Naive B cell (primary cell): ENCODE measurements at regions not wholly inside any gene's neighbourhood (a gene's known extent, or its start where the extent isn't known, plus 50 kb on each side); places are given as distances from the start of the nearest gene placed in this dataset.
"Not testable (repeated sequence)": the region's sequence is repeated elsewhere in the genome, so short reads cannot be mapped to it uniquely, and the experiment has no call there.

Source experiments
- ATAC-seq, 2 donors: fragments of 150-1000 bp; cut with Tn5 transposase; 2 replicates each; pipeline ENCODE4 v1.10.0; 2021; ENCODE audit warnings: low read depth in 2 of 2, mild to moderate bottlenecking in 2 of 2, moderate library complexity in 2 of 2
- DNase-seq: peaks from one replicate; pipeline ENCODE4 v3.0.0; 2022
- H3K27ac Mint-ChIP-seq, 6 donors: one replicate each; pipeline ENCODE4 v1.8.0; 2020 to 2022; ENCODE audit warnings: mild to moderate bottlenecking in 6 of 6, mixed read lengths in 6 of 6, moderate library complexity in 5 of 6, inconsistent platforms in 2 of 6
- H3K27me3 Mint-ChIP-seq, 3 donors: one replicate each; pipeline ENCODE4 v1.8.0; 2021 to 2022; ENCODE audit warnings: mixed read lengths in 3 of 3, mild to moderate bottlenecking in 1 of 3
- H3K36me3 Mint-ChIP-seq, 2 donors: one replicate each; pipeline ENCODE4 v1.8.0; 2020 to 2022; ENCODE audit warnings: mixed read lengths in 2 of 2, inconsistent platforms in 1 of 2, mild to moderate bottlenecking in 1 of 2
- H3K4me1 Mint-ChIP-seq, 3 donors: one replicate each; pipeline ENCODE4 v1.8.0; 2020 to 2022; ENCODE audit warnings: mixed read lengths in 3 of 3, inconsistent platforms in 1 of 3, mild to moderate bottlenecking in 1 of 3, moderate library complexity in 1 of 3
- H3K4me3 Mint-ChIP-seq, 8 donors: one replicate each; pipeline ENCODE4 v1.8.0; 2020 to 2022; ENCODE audit warnings: mild to moderate bottlenecking in 8 of 8, mixed read lengths in 8 of 8, moderate library complexity in 8 of 8, inconsistent platforms in 2 of 8
- H3K9me3 Mint-ChIP-seq, 7 donors: one replicate each; pipeline ENCODE4 v1.8.0; 2020 to 2022; ENCODE audit warnings: mixed read lengths in 7 of 7, mild to moderate bottlenecking in 5 of 7, inconsistent platforms in 2 of 7, moderate library complexity in 1 of 7

DNA sequence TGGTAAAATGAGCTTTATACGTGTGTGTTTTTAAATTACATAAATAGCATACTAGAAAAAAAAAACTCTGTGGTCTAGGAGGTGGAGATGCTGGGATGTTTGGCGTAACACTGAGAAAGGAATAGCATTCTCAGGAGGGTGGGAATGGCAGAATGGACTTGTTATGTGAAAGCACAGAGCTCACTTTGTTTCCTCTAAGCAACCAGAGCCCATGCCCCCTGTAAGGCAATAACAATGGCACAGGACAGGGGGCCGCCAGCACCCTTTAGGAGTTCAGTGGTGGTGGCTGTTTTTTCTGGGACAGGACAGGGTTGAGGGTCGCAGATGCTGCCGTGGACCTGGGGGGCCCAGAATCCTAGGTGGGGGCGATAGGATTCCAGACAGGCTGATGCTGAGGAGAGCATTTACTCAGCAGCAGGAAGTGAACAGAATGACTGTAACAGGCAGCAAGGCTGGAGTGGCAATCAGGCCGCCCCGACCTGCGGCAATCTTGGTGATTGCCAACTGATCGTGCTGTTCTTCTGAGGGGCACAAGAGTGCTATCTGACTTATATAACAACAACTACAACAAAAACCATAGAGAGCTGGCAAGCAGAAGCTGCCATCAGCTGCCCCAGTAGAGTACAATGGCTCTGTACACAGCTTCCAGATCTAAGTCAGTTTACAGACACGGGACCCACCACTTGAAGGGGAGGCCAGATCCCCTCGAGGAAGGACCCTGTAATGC is 160.4 kb downstream of the UACA start:
- no peak for ATAC-seq
- Mint-ChIP-seq H3K36me3 (peaks cover 0 to 14% of the 10 kb centered on the region in 2 donors), H3K4me3 (no peak overlapping the region), H3K4me1 (no peaks in the 10 kb centered on the region), H3K9me3 (peaks cover 0 to 21% (median 5%) of the 10 kb centered on the region in 7 donors), H3K27ac (no peak overlapping the region), H3K27me3 (peaks cover 10 to 45% (median 29%) of the 10 kb centered on the region in 3 donors)
- no peak for DNase-seq

DNA sequence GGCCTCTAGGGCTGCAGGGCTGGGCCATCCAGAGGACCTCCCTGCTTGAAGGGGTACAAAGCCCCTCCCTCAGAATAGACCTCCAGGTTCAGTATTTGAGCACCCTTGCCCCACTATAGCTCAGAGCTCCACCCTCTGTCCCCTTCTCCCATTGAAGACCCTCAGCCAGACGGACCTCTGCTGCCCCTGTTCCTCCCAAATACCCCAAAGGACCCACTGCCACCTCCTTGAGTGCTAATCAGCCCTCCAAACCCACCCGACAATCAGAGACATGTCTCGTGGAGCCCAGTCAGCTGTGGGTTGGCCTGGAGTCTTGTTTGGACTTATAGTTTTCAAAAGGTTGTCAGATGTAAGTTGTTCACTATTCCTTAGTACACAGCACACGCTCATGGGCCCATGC is 161.1 kb downstream of the UACA start:
- Mint-ChIP-seq H3K4me1 (no peaks in the 10 kb centered on the region), H3K36me3 (peaks cover 0 to 14% of the 10 kb centered on the region in 2 donors), H3K9me3 (peaks cover 0 to 21% (median 5%) of the 10 kb centered on the region in 7 donors), H3K27me3 (peaks cover 5 to 38% (median 23%) of the 10 kb centered on the region in 3 donors), H3K27ac (no peak overlapping the region), H3K4me3 (no peak overlapping the region)
- ATAC-seq, result no peak
- no peak for DNase-seq

DNA sequence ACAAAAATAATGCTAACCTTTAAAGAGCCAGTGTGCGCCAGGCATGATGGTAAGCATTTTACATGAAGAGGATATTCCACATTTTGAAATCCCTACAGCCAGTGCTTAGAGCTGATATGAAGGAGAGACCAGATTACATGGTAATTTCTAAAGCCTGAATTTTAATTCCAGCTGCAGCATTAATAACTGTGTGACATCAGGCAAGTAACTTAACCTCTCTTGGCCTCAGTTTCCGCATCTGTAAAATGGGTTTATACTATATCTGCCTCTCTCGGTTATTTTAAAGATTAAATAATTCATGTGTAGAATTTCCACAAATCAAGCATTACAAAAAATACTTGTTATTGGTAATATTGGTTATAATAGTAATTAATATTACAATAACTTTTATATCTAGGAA is 165.4 kb downstream of the UACA start:
- no peak overlapping the region for H3K27ac Mint-ChIP-seq
- H3K36me3 Mint-ChIP-seq, result peaks cover 15 to 46% of the 10 kb centered on the region in 2 donors
- no peaks in the 10 kb centered on the region for H3K4me1 Mint-ChIP-seq
- peaks cover 13 to 53% (median 25%) of the 10 kb centered on the region in 7 donors for H3K9me3 Mint-ChIP-seq
- DNase-seq (no peak), ATAC-seq (no peak)
- H3K4me3 Mint-ChIP-seq, result no peak overlapping the region
- peaks cover 19 to 43% (median 38%) of the 10 kb centered on the region in 3 donors for H3K27me3 Mint-ChIP-seq

DNA sequence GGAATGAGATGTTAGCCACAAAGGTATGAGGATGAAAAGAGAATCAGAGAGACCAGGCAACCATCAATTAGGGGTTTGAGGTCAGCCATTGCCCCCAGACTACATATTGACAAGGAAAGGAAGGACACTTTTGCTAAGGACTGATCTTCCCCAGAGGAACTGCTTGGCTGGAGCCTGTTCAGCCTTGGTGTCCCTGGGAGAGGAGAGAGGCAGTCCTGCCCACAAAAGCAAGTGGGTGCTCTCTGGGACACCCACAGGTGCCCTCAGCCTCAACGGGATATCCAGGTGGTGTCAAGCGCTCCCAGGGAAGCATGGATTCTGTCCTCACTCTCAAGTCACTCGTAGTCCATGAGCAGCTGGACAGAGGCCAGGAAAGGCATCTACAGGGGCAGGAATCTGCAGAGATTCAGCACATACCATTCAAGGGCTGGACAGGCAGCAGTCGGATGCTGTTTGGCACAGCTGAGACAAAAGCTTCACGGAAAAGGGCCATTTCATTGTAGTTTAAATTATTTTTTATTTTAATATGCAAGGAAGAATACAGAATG is 166.2 kb downstream of the UACA start:
- no peak overlapping the region for H3K27ac Mint-ChIP-seq
- no peak overlapping the region for H3K4me3 Mint-ChIP-seq
- H3K27me3 Mint-ChIP-seq, result peaks cover 19 to 51% (median 30%) of the 10 kb centered on the region in 3 donors
- H3K36me3 Mint-ChIP-seq, result peaks cover 15 to 48% of the 10 kb centered on the region in 2 donors
- peaks cover 13 to 61% (median 28%) of the 10 kb centered on the region in 7 donors for H3K9me3 Mint-ChIP-seq
- ATAC-seq (no peak), DNase-seq (no peak)
- H3K4me1 Mint-ChIP-seq, result no peaks in the 10 kb centered on the region

DNA sequence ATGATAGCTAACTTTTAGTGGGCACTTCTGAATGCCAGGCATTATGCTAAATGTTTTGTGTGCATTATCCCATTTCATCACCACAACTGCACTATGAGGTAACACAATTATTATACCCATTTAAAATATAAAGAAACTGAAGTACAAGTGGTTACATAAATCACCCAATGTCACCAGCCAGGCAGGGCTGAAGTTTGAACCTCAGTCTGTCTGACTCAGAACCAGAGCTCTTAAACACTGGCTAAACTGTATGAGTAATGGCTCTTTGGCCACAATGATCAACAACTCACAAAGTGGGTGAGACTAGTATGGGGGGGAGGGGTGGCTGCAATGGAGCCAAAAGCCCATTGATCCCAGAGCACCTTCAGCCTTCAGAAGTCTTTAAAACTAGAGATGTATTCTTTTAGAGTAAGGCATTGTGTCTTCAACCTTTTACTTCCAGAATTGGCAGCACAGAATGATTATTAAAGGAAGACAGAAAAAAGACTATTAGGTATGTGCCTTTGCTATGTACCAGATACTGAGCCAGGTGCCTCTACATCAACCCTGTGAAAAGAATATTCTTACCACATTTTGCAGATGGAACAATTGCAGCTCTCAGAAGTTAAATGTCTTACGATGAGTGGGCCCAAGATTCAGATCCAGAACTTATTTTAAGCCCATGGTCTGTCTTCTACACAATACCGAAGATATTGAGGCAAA is 166.9 kb downstream of the UACA start:
- H3K4me1 Mint-ChIP-seq, result no peaks in the 10 kb centered on the region
- ATAC-seq, result no peak
- H3K36me3 Mint-ChIP-seq, result peaks cover 15 to 53% of the 10 kb centered on the region in 2 donors
- H3K27ac Mint-ChIP-seq, result no peak overlapping the region
- no peak for DNase-seq
- no peak overlapping the region for H3K4me3 Mint-ChIP-seq
- H3K9me3 Mint-ChIP-seq, result peaks cover 15 to 61% (median 31%) of the 10 kb centered on the region in 7 donors
- H3K27me3 Mint-ChIP-seq, result peaks cover 19 to 51% (median 31%) of the 10 kb centered on the region in 3 donors

DNA sequence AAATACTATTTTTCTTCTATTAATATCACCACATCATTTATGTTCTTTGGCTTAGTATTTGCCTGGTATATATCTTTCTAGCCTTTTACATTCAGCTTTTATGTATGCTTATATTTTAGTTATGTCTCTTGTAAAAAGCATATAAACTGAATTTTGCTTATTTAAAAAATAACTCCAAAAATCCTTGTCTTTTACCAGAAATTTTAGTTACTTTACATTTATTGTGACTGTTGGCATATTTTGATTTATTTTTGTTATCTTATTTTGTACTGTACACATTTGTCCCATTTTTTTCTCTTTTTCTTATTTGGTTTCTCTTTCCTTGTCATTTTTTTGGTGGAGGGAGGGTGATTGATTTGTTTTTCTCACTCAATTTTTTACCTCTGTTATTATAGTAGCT is 169.6 kb downstream of the UACA start:
- peaks cover 28 to 49% (median 38%) of the 10 kb centered on the region in 3 donors for H3K27me3 Mint-ChIP-seq
- DNase-seq, result no peak
- H3K4me1 Mint-ChIP-seq, result no peaks in the 10 kb centered on the region
- H3K4me3 Mint-ChIP-seq, result no peak overlapping the region
- peaks cover 15 to 45% of the 10 kb centered on the region in 2 donors for H3K36me3 Mint-ChIP-seq
- no peak overlapping the region for H3K27ac Mint-ChIP-seq
- peaks cover 16 to 40% (median 27%) of the 10 kb centered on the region in 7 donors for H3K9me3 Mint-ChIP-seq
- ATAC-seq, result no peak

DNA sequence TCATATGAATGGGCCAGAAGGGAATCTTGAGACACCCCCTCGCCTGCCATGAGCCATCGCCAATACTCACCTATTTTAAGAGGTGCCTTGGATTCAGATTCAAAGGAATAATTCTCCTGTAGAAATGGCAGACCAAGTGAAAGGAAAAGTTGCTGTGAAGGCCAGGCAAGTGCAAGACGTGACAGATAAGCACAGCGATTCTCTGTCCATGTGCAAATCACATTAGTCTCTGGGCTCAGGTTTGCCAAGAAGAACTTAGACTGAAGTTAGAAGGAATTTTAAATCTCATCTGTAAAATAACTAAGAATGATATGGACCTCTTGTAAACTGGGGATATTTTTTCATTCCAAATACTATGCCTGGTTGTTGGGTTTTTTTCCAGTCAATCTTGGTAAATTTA is 173.6 kb downstream of the UACA start:
- Mint-ChIP-seq H3K36me3 (peaks cover 4 to 29% of the 10 kb centered on the region in 2 donors), H3K4me3 (no peak overlapping the region), H3K27ac (no peak overlapping the region), H3K9me3 (peaks cover 9 to 29% (median 18%) of the 10 kb centered on the region in 7 donors), H3K4me1 (peaks cover 6 to 9% (median 8%) of the 10 kb centered on the region in 3 donors), H3K27me3 (peaks cover 31 to 52% (median 52%) of the 10 kb centered on the region in 3 donors)
- ATAC-seq (no peak), DNase-seq (no peak)

DNA sequence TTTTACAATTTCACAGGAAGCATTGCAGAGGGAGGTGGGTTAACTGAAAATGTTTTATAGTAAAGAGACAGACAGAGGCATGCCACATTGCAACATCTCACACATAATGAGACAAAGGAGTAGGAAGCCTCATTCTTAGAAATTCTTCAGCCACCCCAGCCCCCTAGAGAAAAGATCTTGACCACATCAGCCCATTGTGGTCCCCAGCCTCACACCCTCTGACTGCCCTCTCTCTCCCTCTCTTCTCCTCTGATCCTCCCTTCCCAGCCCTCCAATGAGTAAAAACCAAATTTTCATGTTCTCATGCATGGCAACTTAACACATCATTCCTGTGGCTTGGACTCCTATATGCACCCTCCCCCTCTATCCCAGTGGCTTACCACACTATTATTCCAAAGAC is 174.1 kb downstream of the UACA start:
- Mint-ChIP-seq H3K27me3 (peaks cover 36 to 55% (median 50%) of the 10 kb centered on the region in 3 donors), H3K36me3 (peaks cover 0 to 24% of the 10 kb centered on the region in 2 donors), H3K9me3 (peaks cover 6 to 24% (median 14%) of the 10 kb centered on the region in 7 donors), H3K4me1 (peaks cover 6 to 10% (median 9%) of the 10 kb centered on the region in 3 donors), H3K27ac (no peak overlapping the region), H3K4me3 (no peak overlapping the region)
- DNase-seq, result no peak
- no peak for ATAC-seq

DNA sequence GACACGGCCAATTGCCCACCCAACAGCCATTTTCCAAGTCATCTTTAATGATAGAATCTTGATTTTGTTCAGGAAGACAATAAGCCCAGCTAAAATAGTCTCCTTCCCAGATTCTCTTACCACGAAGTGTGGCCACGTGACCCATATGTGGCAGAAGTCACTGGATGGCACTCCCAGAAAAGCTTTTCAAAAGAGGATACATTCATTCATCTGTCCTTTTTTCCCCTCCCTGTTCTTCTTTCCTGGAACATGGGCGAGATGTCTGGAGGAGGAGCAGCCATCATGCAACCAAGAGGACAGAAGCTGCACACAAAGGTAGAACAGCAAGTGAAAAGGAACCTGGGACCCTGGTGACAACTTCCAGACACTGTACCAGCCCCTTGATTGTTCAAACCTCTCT is 174.7 kb downstream of the UACA start:
- H3K9me3 Mint-ChIP-seq, result peaks cover 2 to 17% (median 10%) of the 10 kb centered on the region in 7 donors
- no peak overlapping the region for H3K4me3 Mint-ChIP-seq
- DNase-seq (no peak), ATAC-seq (no peak)
- H3K4me1 Mint-ChIP-seq, result peaks cover 6 to 10% (median 9%) of the 10 kb centered on the region in 3 donors
- peaks cover 42 to 61% (median 49%) of the 10 kb centered on the region in 3 donors for H3K27me3 Mint-ChIP-seq
- peaks cover 0 to 18% of the 10 kb centered on the region in 2 donors for H3K36me3 Mint-ChIP-seq
- no peak overlapping the region for H3K27ac Mint-ChIP-seq

DNA sequence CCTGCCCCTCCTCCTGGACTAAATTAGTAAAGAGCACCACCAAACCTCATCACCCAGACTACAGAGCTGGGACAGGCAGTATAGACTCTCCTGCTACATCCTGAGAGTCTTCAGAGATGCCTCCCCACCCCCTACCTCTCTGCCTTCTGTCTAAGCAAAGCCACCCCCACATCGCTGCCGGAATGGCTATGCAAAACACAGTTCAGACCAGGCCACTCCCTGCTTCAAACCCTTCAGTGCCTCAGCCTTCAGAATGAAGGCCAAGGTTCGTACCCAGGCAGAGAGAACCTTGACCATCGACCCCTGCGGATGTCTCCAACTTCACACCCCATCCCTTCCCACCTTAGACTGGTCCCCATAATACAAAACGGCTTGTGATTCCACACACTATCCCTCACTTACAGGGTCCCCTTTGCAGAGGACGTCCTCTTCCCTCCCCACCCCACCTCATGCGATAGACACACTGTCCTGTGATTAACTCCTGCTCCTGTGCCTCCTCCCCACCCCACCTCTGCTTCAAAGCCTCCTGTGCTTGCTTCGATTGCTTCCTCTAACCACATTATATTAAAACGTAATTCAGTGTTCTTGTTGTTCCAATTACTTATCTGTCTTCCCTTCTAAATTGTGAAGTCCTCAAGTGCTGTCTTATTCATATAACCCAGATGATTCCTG is 175.3 kb downstream of the UACA start:
- DNase-seq (no peak), ATAC-seq (no peak)
- Mint-ChIP-seq H3K4me1 (peaks cover 6 to 10% (median 9%) of the 10 kb centered on the region in 3 donors), H3K36me3 (peaks cover 0 to 12% of the 10 kb centered on the region in 2 donors), H3K9me3 (peaks cover 0 to 14% (median 7%) of the 10 kb centered on the region in 7 donors), H3K4me3 (peak overlapping the region in 1 of 8 donors; percentile 42), H3K27me3 (peaks cover 42 to 60% (median 48%) of the 10 kb centered on the region in 3 donors), H3K27ac (no peak overlapping the region)

DNA sequence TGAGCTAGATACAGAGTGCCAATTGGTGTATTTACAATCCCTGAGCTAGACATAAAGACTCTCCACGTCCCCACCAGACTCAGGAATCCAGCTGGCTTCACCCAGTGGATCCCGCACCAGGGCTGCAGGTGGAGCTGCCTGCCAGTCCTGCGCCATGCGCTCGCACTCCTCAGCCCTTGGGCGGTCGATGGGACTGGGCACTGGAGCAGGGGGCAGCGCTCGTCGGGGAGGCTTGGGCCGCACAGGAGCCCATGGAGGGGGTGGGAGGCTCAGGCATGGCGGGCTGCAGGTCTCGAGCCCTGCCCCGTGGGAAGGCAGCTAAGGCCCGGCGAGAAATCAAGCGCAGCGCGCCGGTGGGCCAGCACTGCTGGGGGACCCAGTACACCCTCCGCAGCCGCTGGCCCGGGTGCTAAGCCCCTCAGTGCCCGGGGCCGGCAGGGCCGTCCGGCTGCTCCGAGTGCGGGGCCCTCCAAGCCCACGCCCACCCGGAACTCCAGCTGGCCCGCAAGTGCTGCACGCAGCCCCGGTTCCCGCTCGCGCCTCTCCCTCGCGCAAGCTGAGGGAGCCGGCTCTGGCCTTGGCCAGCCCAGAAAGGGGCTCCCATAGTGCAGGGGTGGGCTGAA is 176.2 kb downstream of the UACA start:
- not testable (repeated sequence) for H3K4me3 Mint-ChIP-seq, DNase-seq, H3K27ac Mint-ChIP-seq, ATAC-seq, H3K36me3 Mint-ChIP-seq
- H3K27me3 Mint-ChIP-seq, result peaks cover 42 to 51% (median 48%) of the 10 kb centered on the region in 3 donors
- peaks cover 0 to 14% (median 3%) of the 10 kb centered on the region in 7 donors for H3K9me3 Mint-ChIP-seq
- H3K4me1 Mint-ChIP-seq, result peaks cover 6 to 10% (median 9%) of the 10 kb centered on the region in 3 donors

DNA sequence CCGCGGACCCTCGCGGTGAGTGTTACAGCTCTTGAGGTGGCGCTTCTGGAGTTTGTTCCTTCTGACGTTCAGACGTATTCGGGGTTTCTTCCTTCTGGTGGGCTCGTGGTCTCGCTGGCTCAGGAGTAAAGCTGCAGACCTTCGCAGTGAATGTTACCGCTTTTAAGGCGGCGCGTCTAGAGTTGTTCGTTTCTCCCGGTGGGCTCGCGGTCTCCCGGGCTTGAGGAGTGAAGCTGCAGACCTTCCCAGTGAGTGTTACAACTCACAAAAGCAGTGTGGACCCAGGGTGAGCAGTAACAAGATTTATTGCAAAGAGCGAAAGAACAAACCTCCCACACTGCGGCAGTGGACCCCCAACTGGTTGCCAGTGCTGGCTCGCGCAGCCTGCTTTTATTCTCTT is 177.1 kb downstream of the UACA start:
- Mint-ChIP-seq H3K9me3 (peaks cover 0 to 8% (median 0%) of the 10 kb centered on the region in 7 donors), H3K4me3 (peak overlapping the region in 2 of 8 donors; percentile 22 to 73), H3K27ac (peak overlapping the region in 1 of 6 donors; percentile 58), H3K36me3 (peaks cover 0 to 2% of the 10 kb centered on the region in 2 donors), H3K27me3 (peaks cover 42 to 51% (median 43%) of the 10 kb centered on the region in 3 donors), H3K4me1 (peaks cover 6 to 10% (median 9%) of the 10 kb centered on the region in 3 donors)
- ATAC-seq (no peak), DNase-seq (no peak)

DNA sequence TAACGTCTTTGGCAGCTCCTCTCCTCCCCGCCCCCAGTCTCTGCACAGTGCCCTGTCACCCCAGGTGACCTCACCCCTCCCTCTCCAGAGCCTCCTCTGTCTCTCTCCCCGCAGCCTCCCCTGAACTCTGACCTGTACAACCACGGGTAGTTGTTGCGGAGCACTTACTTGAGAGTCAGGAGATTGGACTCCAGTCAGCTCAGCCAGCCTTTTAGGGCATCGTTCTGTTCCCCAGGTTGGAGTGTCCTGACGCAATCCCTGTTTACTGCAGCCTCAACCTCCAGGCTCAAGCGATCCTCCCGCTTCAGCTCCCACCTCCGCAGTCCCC is 177.7 kb downstream of the UACA start:
- H3K27me3 Mint-ChIP-seq, result peaks cover 41 to 51% (median 42%) of the 10 kb centered on the region in 3 donors
- H3K36me3 Mint-ChIP-seq, result no peaks in the 10 kb centered on the region
- ATAC-seq (no peak), DNase-seq (no peak)
- peak overlapping the region in 1 of 8 donors; percentile 12 for H3K4me3 Mint-ChIP-seq
- H3K4me1 Mint-ChIP-seq, result peaks cover 6 to 10% (median 9%) of the 10 kb centered on the region in 3 donors
- peaks cover 0 to 7% (median 0%) of the 10 kb centered on the region in 7 donors for H3K9me3 Mint-ChIP-seq
- H3K27ac Mint-ChIP-seq, result peak overlapping the region in 1 of 6 donors; percentile 87
